Right lobe of liver (tissue), 6 donors: ENCODE measurements at regions not wholly inside any gene's neighbourhood (a gene's known extent, or its start where the extent isn't known, plus 50 kb on each side); places are given as distances from the start of the nearest gene placed in this dataset.
A peak's percentile ranks its signal among the peaks of the same experiment; 100 is the strongest.

Experiments
- ATAC-seq, 4 donors: fragments of 200-7000 bp; cut with Tn5 transposase; one replicate each; pipeline ENCODE4 v1.9.1; 2020; ENCODE audit warnings: mild to moderate bottlenecking in 4 of 4, moderate library complexity in 4 of 4
- DNase-seq, 3 donors: peaks; one replicate each; pipeline ENCODE4 v3.0.0-alpha.2; 2020
- H3K27ac ChIP-seq, 3 donors: fragments of 200-600 bp; one replicate each; pipeline ENCODE4 v1.8.0; 2022
- H3K27me3 ChIP-seq, 2 donors: fragments of 200-600 bp; one replicate each; pipeline ENCODE4 v1.8.0; 2022
- H3K36me3 ChIP-seq, 4 donors: fragments of 200-600 bp; sonication (generic) in 1 of 4; one replicate each; pipeline versions ENCODE4 v1.5.1 to v1.8.0; 2017 to 2022; ENCODE audit warnings: control low read depth in 1 of 4
- H3K4me1 ChIP-seq, 4 donors: fragments of 200-600 bp; sonication (generic) in 1 of 4; one replicate each; pipeline versions ENCODE4 v1.5.1 to v1.8.0; 2017 to 2022; ENCODE audit warnings: control low read depth in 1 of 4
- H3K4me3 ChIP-seq, 3 donors: fragments of 200-600 bp; one replicate each; pipeline ENCODE4 v1.8.0; 2022
- H3K9me3 ChIP-seq, 4 donors: fragments of 200-600 bp; sonication (generic) in 1 of 4; one replicate each; pipeline versions ENCODE4 v1.5.1 to v1.8.0; 2017 to 2022; ENCODE audit warnings: control low read depth in 1 of 4
- POLR2A ChIP-seq: fragments of 450-650 bp; IDR thresholded peaks from one replicate; pipeline ENCODE4 v1.6.1; 2017; ENCODE audit warnings: antibody characterized with exemption, mild to moderate bottlenecking
- WGBS: methylation state at CpG from one replicate; pipeline ENCODE4 v1.1.6; 2018; ENCODE audit warnings: low coverage, low lambda C conversion rate; ENCODE audit not compliant: insufficient coverage; ENCODE audit errors: missing lambda C conversion rate; 5-methylcytosine and 5-hydroxymethylcytosine counted together
- intact Hi-C, 2 donors: fragments of 100-400 bp; cut with DNase I; formaldehyde crosslinking; loops; one replicate each; pipeline versions ENCODE4 v1.11.2 to v1.14.1; 2022
- TF ChIP-seq, protein P1 (sequence below), 4 donors: fragments of 200-600 bp in 3 of 4; fragments of 450-650 bp in 1 of 4; IDR thresholded peaks; one replicate each; pipeline versions ENCODE4 v1.5.1 to v1.8.0; 2016 to 2022; ENCODE audit warnings: antibody characterized with exemption in 4 of 4, mild to moderate bottlenecking in 2 of 4
- donor health status: DM: no; HTN: yes; CAD: no.
- donor health status: DM: no; HTN: no; CAD: no.
- donor health status: DM: no; HTN: no; CAD: no.
- donor health status: DM: no; HTN: yes; CAD: no.
- donor health status: DM: no; HTN: yes; CAD: no.

GRCh38 chr2:160635488-160635887, 141.9 kb upstream of the RBMS1 start:
- WGBS: 0% methylated on average over 2 of the region's 2 CpGs
- H3K4me1 ChIP-seq: no peaks in the 10 kb centered on the region
- H3K27me3 ChIP-seq: no peaks in the 10 kb centered on the region
- ATAC-seq (no peak), DNase-seq (no peak)
- no peaks in the 10 kb centered on the region for H3K36me3 ChIP-seq
- intact Hi-C loops: no loop called here
- H3K9me3 ChIP-seq: peaks cover 0 to 7% (median 0%) of the 10 kb centered on the region in 4 donors
- H3K27ac ChIP-seq: no peak overlapping the region
- no peak for TF ChIP-seq POLR2A
- TF ChIP-seq, protein P1, sequence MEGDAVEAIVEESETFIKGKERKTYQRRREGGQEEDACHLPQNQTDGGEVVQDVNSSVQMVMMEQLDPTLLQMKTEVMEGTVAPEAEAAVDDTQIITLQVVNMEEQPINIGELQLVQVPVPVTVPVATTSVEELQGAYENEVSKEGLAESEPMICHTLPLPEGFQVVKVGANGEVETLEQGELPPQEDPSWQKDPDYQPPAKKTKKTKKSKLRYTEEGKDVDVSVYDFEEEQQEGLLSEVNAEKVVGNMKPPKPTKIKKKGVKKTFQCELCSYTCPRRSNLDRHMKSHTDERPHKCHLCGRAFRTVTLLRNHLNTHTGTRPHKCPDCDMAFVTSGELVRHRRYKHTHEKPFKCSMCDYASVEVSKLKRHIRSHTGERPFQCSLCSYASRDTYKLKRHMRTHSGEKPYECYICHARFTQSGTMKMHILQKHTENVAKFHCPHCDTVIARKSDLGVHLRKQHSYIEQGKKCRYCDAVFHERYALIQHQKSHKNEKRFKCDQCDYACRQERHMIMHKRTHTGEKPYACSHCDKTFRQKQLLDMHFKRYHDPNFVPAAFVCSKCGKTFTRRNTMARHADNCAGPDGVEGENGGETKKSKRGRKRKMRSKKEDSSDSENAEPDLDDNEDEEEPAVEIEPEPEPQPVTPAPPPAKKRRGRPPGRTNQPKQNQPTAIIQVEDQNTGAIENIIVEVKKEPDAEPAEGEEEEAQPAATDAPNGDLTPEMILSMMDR (IDR thresholded peaks at IDR 0.05): no peak
- no peak overlapping the region for H3K4me3 ChIP-seq

DNA sequence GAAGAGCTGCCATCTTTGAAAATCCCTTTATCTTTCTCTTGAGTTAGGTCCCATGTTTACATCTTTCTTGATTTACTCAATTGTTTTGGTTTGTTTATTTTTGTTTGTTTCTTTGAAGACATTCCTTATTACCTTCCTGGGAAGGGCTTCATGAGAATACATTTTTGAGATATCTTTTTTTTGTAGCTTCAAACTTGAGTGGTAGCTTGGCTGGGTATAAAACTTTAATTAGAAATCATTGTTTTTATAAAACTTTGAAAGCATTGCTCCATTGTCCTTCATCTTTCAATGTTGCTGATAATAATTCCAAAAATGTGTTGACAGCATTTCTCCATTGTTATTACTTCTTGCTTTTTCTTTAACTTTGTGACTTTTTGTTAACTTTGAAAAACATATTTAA, 145.9 kb upstream of the RBMS1 start:
- no peaks in the 10 kb centered on the region for H3K36me3 ChIP-seq
- DNase-seq (no peak), ATAC-seq (no peak)
- intact Hi-C loops: no loop called here
- no peak for TF ChIP-seq POLR2A
- TF ChIP-seq, protein P1 (IDR thresholded peaks at IDR 0.05): no peak
- H3K4me1 ChIP-seq: no peaks in the 10 kb centered on the region
- no peak overlapping the region for H3K4me3 ChIP-seq
- H3K9me3 ChIP-seq: peaks cover 0 to 7% (median 0%) of the 10 kb centered on the region in 4 donors
- H3K27me3 ChIP-seq: no peaks in the 10 kb centered on the region
- no peak overlapping the region for H3K27ac ChIP-seq

GRCh38 chr2:160646684-160647444, 153.3 kb upstream of the RBMS1 start:
- H3K4me3 ChIP-seq: no peak overlapping the region
- no peaks in the 10 kb centered on the region for H3K27me3 ChIP-seq
- H3K27ac ChIP-seq: no peak overlapping the region
- no peaks in the 10 kb centered on the region for H3K36me3 ChIP-seq
- no peaks in the 10 kb centered on the region for H3K4me1 ChIP-seq
- intact Hi-C loops: no loop called here
- DNase-seq (no peak), ATAC-seq (peak in 1 of 4 donors; percentile 29)
- H3K9me3 ChIP-seq: no peaks in the 10 kb centered on the region
- 46% methylated on average over 4 of the region's 6 CpGs for WGBS
- TF ChIP-seq, protein P1 (IDR thresholded peaks at IDR 0.05): no peak
- TF ChIP-seq POLR2A: no peak

- Histone ChIP-seq H3K27me3 (no peaks in the 10 kb centered on the region), H3K27ac (no peak overlapping the region), H3K36me3 (no peaks in the 10 kb centered on the region), H3K4me3 (no peak overlapping the region), H3K4me1 (no peaks in the 10 kb centered on the region), H3K9me3 (no peaks in the 10 kb centered on the region)
- TF ChIP-seq, protein P1 (IDR thresholded peaks at IDR 0.05): no peak
- TF ChIP-seq POLR2A: no peak
- WGBS: 57% methylated on average over 3 of the region's 33 CpGs
- intact Hi-C loops: no loop called here
- DNase-seq: peak in 1 of 3 donors; percentile 39
- peak in 1 of 4 donors; percentile 46 for ATAC-seq
These were observed 154.5 kb upstream of the RBMS1 start for GRCh38 chr2:160647967-160648685.
